ENCODE measurements at regions not wholly inside any gene's neighbourhood (a gene's known extent, or its start where the extent isn't known, plus 50 kb on each side); places are given as distances from the start of the nearest gene placed in this dataset.

DNA sequence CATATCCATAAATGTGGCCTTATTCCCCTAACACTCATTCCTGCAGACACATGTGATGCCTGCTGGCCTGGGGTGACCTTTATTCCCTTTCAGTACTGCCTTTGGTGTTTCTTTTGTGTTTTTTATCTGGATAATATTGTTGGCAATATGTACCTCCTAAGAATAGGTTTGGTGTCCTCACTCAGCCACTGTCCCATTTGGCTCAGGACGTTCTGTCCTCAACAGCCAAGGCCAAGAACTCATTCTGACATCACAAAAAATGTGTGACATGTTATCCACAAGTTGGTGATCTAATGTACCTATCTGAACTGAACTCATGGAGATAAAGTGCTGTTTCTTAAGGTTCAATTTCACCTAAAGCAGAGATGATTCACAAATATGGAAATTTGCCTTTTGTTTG is 142.9 kb upstream of the GRAMD2B start:
- TF ChIP-seq, protein P1, sequence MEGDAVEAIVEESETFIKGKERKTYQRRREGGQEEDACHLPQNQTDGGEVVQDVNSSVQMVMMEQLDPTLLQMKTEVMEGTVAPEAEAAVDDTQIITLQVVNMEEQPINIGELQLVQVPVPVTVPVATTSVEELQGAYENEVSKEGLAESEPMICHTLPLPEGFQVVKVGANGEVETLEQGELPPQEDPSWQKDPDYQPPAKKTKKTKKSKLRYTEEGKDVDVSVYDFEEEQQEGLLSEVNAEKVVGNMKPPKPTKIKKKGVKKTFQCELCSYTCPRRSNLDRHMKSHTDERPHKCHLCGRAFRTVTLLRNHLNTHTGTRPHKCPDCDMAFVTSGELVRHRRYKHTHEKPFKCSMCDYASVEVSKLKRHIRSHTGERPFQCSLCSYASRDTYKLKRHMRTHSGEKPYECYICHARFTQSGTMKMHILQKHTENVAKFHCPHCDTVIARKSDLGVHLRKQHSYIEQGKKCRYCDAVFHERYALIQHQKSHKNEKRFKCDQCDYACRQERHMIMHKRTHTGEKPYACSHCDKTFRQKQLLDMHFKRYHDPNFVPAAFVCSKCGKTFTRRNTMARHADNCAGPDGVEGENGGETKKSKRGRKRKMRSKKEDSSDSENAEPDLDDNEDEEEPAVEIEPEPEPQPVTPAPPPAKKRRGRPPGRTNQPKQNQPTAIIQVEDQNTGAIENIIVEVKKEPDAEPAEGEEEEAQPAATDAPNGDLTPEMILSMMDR (IDR thresholded peaks at IDR 0.05), result no peak
- peak in 1 of 4 donors; percentile 23 for TF ChIP-seq EP300 (IDR thresholded peaks at IDR 0.05)
- no peak for TF ChIP-seq POLR2AphosphoS5 (IDR thresholded peaks at IDR 0.05)
- no peak for TF ChIP-seq POLR2A (IDR thresholded peaks at IDR 0.05)

Measured in sigmoid colon (tissue), 4 donors.